ENCODE measurements at regions not wholly inside any gene's neighbourhood (a gene's known extent, or its start where the extent isn't known, plus 50 kb on each side); places are given as distances from the start of the nearest gene placed in this dataset.
"Not testable (repeated sequence)": the region's sequence is repeated elsewhere in the genome, so short reads cannot be mapped to it uniquely, and the experiment has no call there.

DNA sequence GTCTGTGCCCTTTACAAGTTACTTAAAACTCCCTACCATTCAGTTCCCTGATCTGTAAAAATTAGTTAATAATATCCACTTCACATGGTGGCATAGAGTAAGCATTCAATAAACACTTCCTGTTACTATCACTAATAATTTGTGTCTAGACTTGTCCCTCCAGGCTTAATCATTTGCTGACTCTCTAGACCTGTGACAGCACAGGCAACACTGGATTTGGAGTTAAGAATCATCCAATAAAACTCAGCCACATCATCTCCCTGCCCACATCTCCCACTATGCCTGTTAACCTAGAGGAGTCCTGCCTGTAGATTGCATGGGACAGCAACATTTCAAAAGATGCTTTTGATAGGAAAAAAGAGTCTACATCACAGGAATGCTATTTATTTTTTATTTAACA, 564.6 kb downstream of the MFSD1 start:
- no peak for DNase-seq (ENCODE audit: low read depth, low spot score)

- DNase-seq (ENCODE audit: low read depth, low spot score), result no peak
These were observed 570.1 kb downstream of the MFSD1 start for GRCh38 chr3:159371961-159372360.

DNA sequence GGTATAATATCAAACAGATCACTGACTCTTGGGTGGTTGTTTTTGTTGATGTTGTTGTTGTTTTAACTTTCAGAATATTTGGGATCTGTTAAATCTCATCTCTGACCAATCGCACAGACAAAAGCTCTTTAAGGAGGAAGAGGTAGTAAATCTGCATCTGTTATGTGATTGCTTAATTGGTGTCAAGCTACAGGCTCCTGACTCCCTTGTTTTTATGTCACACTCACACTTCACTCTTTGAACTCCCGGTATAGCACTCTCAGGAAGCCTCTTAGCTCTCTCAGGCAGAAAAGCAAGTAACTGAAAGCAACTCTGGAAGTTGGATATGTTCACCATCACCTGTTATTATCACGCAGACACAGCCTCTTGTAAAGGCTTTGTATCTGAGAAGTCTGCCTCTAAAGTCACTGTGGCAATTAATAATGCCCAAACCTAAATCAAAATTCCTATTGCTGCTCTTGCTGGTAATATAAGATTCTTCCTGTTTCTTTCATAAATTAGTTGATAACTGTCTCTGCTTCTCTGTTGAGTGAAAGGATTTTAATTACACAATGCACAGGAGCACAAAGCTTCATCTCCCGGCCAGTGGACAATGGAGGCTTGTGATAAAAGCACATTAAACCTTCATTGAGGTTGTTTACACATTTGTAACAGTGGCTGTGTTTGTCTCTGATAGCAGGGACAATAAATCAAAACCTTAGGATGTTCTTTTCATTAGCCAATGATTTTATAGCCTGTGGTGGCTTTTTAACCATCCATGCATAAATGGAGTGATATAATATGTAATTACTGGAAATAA, 576.7 kb downstream of the MFSD1 start:
- DNase-seq (ENCODE audit: low read depth, low spot score), result no peak

DNA sequence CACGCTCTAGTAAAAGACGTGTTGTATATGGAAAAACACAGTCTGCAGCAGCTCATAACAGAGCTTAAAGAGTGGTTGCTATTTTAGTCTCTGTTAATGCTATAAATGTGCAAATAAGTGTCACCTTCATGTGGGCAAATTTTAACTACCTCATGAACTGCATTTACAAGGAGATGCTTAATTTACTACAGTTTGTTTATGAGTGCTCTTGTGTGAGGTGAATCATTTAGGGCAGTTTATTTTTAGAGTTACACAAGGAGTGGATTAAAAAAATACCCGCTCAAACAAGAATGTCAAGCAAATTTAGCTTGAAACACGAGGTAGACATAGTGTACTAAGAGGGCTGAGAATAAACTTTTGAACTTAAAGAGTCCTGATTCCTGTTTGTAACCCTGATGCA, 579.0 kb downstream of the MFSD1 start:
- no peak for DNase-seq (ENCODE audit: low read depth, low spot score)

DNA sequence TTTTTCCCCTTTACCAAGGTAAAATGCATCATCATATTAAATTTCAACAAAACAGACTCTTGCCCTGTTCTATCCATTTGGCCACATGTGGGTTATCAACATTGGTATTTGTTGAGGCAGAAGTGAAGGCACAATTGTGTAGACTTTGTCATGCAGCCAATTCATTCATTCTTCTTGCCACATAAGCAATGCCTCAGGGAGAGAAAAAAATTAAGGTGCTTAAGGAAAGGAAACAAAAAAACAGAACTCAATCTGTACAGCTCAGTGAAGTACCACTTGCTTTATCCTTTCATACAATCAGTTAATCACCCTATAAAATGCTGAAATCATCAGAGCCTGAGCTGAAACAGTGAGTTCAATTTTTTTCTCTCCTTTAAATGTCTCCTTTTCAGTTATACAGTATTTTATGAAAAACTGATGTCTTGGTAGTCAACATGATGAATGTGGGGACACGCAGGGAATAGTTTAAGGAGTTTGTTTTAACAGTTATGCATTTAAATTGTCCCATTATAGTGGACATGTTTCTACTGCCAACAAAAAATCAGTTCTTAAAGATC, 588.9 kb downstream of the MFSD1 start:
- DNase-seq (ENCODE audit: low read depth, low spot score), result no peak

GRCh38 chr3:159397683-159398082, 591.0 kb upstream of the IL12A start:
- not testable (repeated sequence) for DNase-seq (ENCODE audit: low read depth, low spot score)

DNA sequence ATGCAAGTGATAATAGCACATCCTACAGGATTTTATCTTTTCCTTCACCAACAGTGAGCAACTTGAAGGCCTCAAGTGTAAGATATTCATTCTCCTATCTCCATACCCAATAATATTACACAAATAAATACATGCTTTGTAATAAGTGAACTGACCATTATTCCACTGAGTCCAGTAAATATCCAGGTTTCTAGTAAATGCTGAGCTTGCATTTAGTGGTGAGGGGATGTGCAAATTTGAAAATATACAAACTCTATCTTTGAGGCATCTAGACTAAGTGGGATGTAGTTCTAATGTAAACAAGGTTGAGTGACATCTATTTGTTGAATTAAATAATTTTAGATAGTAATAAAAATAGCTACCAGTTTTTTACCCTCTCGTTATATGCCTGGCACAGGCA, 587.6 kb upstream of the IL12A start:
- DNase-seq (ENCODE audit: low read depth, low spot score), result no peak

GRCh38 chr3:159409711-159410110, 578.9 kb upstream of the IL12A start:
- not testable (repeated sequence) for DNase-seq (ENCODE audit: low read depth, low spot score)

- no peak for DNase-seq (ENCODE audit: low read depth, low spot score)
These were observed 575.3 kb upstream of the IL12A start for GRCh38 chr3:159413319-159413718.

GRCh38 chr3:159416856-159417255, 571.8 kb upstream of the IL12A start:
- peak; percentile 20 for DNase-seq (ENCODE audit: low read depth, low spot score)

DNA sequence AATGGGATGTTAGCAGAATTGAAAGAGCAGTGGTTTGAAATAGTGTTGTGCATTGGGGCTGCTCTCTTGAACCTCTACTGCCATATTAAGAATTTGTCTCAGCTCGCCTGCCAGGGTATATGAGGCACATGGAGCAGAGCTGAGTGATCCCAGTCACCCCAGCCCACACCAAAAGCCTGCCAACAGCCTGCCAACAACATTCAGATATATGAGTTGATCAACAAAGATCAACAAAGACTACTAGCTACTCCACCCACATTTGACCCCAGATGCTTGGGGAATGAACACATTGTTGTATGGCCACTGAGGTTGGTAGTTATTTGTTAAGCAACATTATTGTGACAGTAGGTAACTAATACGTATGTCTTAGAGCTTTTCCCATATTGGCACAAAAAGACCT, 570.9 kb upstream of the IL12A start:
- no peak for DNase-seq (ENCODE audit: low read depth, low spot score)

DNA sequence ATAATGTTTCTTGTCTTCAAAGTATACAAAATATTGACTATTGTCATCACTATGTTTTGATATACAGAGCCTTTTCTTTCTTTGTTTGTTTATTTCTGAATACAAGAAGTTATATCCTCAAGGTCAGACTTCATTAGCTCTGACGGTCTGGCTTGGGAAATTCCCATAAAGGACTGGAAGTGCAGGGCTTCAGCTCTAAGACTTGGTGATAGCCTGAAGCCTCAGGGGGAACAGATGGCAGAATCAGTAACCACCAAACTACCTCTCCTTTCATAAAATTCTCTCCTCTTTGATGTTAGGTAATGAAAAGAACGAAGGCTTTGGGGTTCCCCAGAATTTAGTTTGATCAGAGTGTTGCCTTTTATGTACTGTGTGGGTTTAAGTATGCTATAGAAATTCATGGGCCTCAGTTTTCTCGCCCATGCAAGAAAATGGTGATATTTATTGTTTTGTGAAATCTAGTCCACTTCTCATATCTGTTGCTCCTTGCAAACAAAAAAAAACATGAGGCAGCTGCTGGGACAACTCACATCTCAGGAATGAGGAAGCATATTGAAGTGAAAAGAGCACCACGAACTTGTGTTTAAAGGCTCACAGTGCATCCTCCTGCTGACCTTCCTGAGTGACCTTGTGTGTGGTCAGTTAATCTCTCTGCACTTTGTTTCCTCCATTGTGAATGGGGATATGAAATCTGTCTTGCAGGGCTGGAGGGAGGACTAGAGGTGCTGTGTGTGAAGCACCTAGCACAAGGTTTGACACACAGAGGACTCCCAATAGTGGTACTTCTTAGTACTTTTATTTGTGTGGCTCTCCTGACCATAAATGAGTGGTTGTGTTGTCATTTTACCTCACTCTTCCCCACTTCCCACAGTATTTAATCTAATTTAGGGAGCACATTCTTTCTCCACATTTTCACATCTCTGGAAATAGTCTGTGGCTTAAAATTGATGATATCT, 569.8 kb upstream of the IL12A start:
- no peak for DNase-seq (ENCODE audit: low read depth, low spot score)

GRCh38 chr3:159429702-159430101, 558.9 kb upstream of the IL12A start:
- DNase-seq (ENCODE audit: low read depth, low spot score), result no peak

DNA sequence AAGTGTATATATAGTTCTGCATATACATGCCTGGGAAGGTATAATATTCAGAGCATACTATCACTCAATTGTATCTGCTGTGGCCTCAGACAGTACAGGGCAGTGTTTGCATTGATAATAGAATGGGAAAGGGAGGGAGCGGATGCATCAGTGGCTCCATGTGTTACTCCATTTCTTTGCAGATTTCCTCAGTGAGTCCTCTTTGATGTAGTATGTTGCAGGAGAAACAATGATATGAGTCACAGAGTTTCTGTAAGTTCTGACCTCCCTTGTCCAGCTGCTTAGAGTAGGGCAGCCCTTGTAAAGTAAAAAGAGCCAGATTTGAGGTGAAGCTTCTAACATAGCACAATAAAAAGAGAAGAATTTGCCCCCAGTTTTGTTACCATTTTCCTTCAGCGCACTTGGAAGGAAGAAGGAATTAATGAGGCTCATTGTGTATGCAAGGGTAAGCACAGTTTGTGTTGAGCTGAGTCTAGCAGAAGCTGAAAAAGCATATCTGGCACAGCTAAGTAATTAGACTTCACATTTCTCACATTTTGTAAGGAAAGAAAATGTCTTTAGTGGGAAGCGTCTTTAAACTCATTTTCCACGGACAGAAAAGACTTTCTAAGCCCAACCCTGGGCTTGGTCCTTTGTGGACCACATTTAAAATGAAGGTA, 555.8 kb upstream of the IL12A start:
- DNase-seq (ENCODE audit: low read depth, low spot score), result no peak

DNA sequence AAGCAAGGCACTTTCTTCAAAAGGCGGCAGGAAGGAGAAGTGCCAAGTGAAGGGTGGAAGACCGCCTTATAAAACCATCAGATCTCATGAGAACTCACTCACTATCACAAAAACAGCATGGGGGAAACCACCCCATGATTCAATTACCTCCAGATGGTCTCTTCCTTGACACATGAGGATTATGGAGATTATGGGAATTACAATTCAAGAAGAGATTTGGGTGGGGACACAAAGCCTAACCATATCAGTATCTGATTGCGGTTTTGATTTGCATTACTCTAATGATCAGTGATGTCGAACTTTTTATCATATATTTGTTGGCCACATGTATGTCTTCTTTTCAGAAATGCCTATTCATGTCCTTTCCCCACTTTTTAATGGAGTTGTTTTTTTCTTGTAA, 549.3 kb upstream of the IL12A start:
- no peak for DNase-seq (ENCODE audit: low read depth, low spot score)

GRCh38 chr3:159441279-159441678, 547.4 kb upstream of the IL12A start:
- no peak for DNase-seq (ENCODE audit: low read depth, low spot score)

DNA sequence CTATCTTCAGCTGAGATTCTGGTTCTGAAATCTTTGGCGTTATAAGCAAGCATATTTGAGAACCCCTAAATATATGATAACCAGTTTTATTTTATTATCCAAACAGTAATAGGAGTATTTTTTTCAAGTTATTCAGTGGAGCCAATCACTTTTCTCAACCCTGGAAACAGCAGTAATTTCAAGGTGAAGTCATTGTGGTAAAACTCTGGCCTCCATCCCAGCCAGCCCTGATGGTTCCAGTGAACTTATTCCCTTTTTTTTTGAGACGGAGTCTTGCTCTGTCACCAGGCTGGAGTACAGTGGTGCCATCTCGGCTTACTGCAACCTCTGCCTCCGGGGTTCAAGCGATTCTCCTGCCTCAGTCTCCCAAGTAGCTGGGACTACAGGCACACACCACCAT, 545.4 kb upstream of the IL12A start:
- DNase-seq (ENCODE audit: low read depth, low spot score), result no peak

GRCh38 chr3:159447841-159448240, 540.8 kb upstream of the IL12A start:
- DNase-seq (ENCODE audit: low read depth, low spot score), result no peak

DNA sequence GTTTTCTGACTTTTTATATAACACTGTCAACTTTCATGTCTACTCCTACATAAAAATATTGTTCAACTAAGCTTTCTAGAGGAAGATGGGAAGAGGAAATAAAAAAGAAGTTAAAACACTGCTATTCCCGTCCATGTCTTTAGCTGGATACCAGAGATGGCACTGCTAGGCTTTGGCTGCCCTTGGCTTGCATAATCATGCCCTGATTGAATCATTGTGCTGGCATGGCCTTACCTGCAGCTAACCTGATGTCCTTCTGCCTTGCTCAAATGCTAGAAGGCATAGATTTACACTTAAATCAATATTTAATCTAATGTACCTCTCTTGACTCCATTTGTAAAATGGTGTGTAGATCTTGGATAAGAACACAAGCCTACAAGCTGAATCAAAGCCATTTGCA, 539.7 kb upstream of the IL12A start:
- no peak for DNase-seq (ENCODE audit: low read depth, low spot score)

DNA sequence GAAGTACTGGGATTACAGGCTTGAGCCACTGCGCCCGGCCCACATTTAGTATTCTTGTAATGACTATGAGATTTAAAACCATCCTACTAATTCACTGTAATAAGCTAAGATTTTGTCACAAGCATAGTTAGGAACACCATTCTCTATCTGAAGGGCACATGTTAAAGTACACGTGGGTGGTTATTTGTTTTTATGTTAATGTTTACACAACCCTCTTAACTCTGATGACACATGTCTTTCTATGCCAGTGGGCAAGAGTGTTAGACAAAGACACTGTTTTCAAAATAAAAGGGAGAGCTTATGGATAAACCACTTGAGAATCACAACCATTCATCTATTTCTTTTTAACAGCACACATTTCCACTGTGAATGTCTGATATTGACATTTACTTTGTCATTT, 537.6 kb upstream of the IL12A start:
- DNase-seq (ENCODE audit: low read depth, low spot score), result no peak

GRCh38 chr3:159451482-159451881, 537.2 kb upstream of the IL12A start:
- DNase-seq (ENCODE audit: low read depth, low spot score), result no peak

GRCh38 chr3:159453036-159453435, 535.6 kb upstream of the IL12A start:
- DNase-seq (ENCODE audit: low read depth, low spot score), result no peak

Measured in brain pericyte (primary cell).